Tibial nerve (tissue), 4 donors: ENCODE measurements at regions not wholly inside any gene's neighbourhood (a gene's known extent, or its start where the extent isn't known, plus 50 kb on each side); places are given as distances from the start of the nearest gene placed in this dataset.
"Not testable (repeated sequence)": the region's sequence is repeated elsewhere in the genome, so short reads cannot be mapped to it uniquely, and the experiment has no call there.

Experiments
- DNase-seq, 2 donors: peaks; one replicate each; pipeline ENCODE4 v3.0.0-alpha.2; 2019; ENCODE audit warnings: low spot score in 2 of 2
- H3K27ac ChIP-seq, 4 donors: fragments of 200-600 bp; sonication (generic) in 3 of 4; one replicate each; pipeline ENCODE4 v1.5.1; 2017 to 2019; ENCODE audit warnings: mild to moderate bottlenecking in 1 of 4
- H3K27me3 ChIP-seq, 2 donors: fragments of 200-600 bp; sonication (generic) in 1 of 2; one replicate each; pipeline versions ENCODE4 v1.5.1 to v1.6.0; 2017 to 2019
- H3K36me3 ChIP-seq, 3 donors: fragments of 200-600 bp; sonication (generic); one replicate each; pipeline ENCODE4 v1.5.1; 2018 to 2019
- H3K4me1 ChIP-seq, 4 donors: fragments of 200-600 bp; sonication (generic) in 3 of 4; one replicate each; pipeline ENCODE4 v1.5.1; 2017 to 2019
- H3K4me3 ChIP-seq, 4 donors: fragments of 200-600 bp; sonication (generic) in 3 of 4; one replicate each; pipeline ENCODE4 v1.5.1; 2017 to 2019; ENCODE audit warnings: mild to moderate bottlenecking in 1 of 4, moderate library complexity in 1 of 4
- H3K9me3 ChIP-seq, 4 donors: fragments of 200-600 bp; sonication (generic) in 3 of 4; one replicate each; pipeline ENCODE4 v1.5.1; 2017 to 2019
- CTCF ChIP-seq, 5 experiments: fragments of 200-600 bp in 3 of 5; fragments of 450-650 bp in 2 of 5; sonication (generic) in 3 of 5; IDR thresholded peaks; one replicate each; pipeline ENCODE4 v1.5.1; 2016 to 2019; ENCODE audit warnings: antibody characterized with exemption in 5 of 5, mild to moderate bottlenecking in 3 of 5, moderate library complexity in 2 of 5
- EP300 ChIP-seq, 2 donors: sonication (generic); formaldehyde crosslinking; IDR thresholded peaks; one replicate each; pipeline ENCODE4 v1.6.1; 2017; ENCODE audit warnings: antibody characterized with exemption in 2 of 2, mild to moderate bottlenecking in 1 of 2
- POLR2A ChIP-seq, 2 donors: fragments of 450-650 bp; IDR thresholded peaks; one replicate each; pipeline ENCODE4 v1.6.1; 2017; ENCODE audit warnings: antibody characterized with exemption in 2 of 2, mild to moderate bottlenecking in 2 of 2, moderate library complexity in 2 of 2
- WGBS, 2 donors: methylation state at CpG; one replicate each; pipeline ENCODE4 v1.1.5; 2018; 5-methylcytosine and 5-hydroxymethylcytosine counted together

- no peaks in the 10 kb centered on the region for H3K27me3 ChIP-seq
- TF ChIP-seq POLR2A (IDR thresholded peaks at IDR 0.05): no peak
- TF ChIP-seq CTCF (IDR thresholded peaks at IDR 0.05): no peak
- no peaks in the 10 kb centered on the region for H3K9me3 ChIP-seq
- no peak for DNase-seq
- WGBS, 2 donors: 68 to 73% methylated on average over 3 of the region's 3 CpGs
- no peak overlapping the region for H3K27ac ChIP-seq
- H3K4me3 ChIP-seq: no peak overlapping the region
- no peaks in the 10 kb centered on the region for H3K36me3 ChIP-seq
- no peaks in the 10 kb centered on the region for H3K4me1 ChIP-seq
Observed at GRCh38 chr13:105684216-105684615, 851.2 kb downstream of the EFNB2 start.

- H3K4me1 ChIP-seq: no peaks in the 10 kb centered on the region
- H3K27me3 ChIP-seq: no peaks in the 10 kb centered on the region
- H3K4me3 ChIP-seq: no peak overlapping the region
- H3K36me3 ChIP-seq: no peaks in the 10 kb centered on the region
- TF ChIP-seq CTCF (IDR thresholded peaks at IDR 0.05) (no peak), POLR2A (IDR thresholded peaks at IDR 0.05) (no peak), EP300 (IDR thresholded peaks at IDR 0.05) (no peak)
- H3K9me3 ChIP-seq: no peaks in the 10 kb centered on the region
- no peak overlapping the region for H3K27ac ChIP-seq
- DNase-seq: no peak
- WGBS, 2 donors: 80 to 85% methylated on average over 4 of the region's 4 CpGs
Observed at GRCh38 chr13:105679838-105680237, 855.6 kb downstream of the EFNB2 start.

GRCh38 chr13:105678072-105678471, 857.4 kb downstream of the EFNB2 start:
- Histone ChIP-seq H3K4me3 (no peak overlapping the region), H3K27me3 (no peaks in the 10 kb centered on the region), H3K4me1 (no peaks in the 10 kb centered on the region), H3K36me3 (no peaks in the 10 kb centered on the region), H3K9me3 (no peaks in the 10 kb centered on the region), H3K27ac (no peak overlapping the region)
- WGBS, 2 donors: 77% methylated on average over 1 of the region's 1 CpG
- DNase-seq: no peak
- TF ChIP-seq EP300 (IDR thresholded peaks at IDR 0.05) (no peak), CTCF (IDR thresholded peaks at IDR 0.05) (no peak), POLR2A (IDR thresholded peaks at IDR 0.05) (no peak)

GRCh38 chr13:105672881-105673280, 862.6 kb downstream of the EFNB2 start:
- Histone ChIP-seq H3K9me3 (no peaks in the 10 kb centered on the region), H3K4me3 (no peak overlapping the region), H3K4me1 (no peaks in the 10 kb centered on the region), H3K27me3 (no peaks in the 10 kb centered on the region), H3K36me3 (no peaks in the 10 kb centered on the region), H3K27ac (no peak overlapping the region)
- DNase-seq: no peak
- 34 to 36% methylated on average over 4 of the region's 4 CpGs for WGBS, 2 donors
- TF ChIP-seq POLR2A (IDR thresholded peaks at IDR 0.05): no peak
- TF ChIP-seq EP300 (IDR thresholded peaks at IDR 0.05): no peak

- not testable (repeated sequence) for DNase-seq, H3K4me1 ChIP-seq, H3K27ac ChIP-seq, H3K4me3 ChIP-seq, H3K27me3 ChIP-seq, H3K9me3 ChIP-seq, H3K36me3 ChIP-seq
- WGBS, 2 donors: 94 to 97% methylated on average over 9 of the region's 9 CpGs
Observed at GRCh38 chr13:105671131-105671530, 864.3 kb downstream of the EFNB2 start.

GRCh38 chr13:105670179-105670990, 865.1 kb downstream of the EFNB2 start:
- H3K27ac ChIP-seq: no peak overlapping the region
- TF ChIP-seq POLR2A (IDR thresholded peaks at IDR 0.05): no peak
- TF ChIP-seq EP300 (IDR thresholded peaks at IDR 0.05): no peak
- no peak for TF ChIP-seq CTCF (IDR thresholded peaks at IDR 0.05)
- no peaks in the 10 kb centered on the region for H3K4me1 ChIP-seq
- no peak overlapping the region for H3K4me3 ChIP-seq
- no peaks in the 10 kb centered on the region for H3K27me3 ChIP-seq
- no peaks in the 10 kb centered on the region for H3K36me3 ChIP-seq
- no peak for DNase-seq
- no peaks in the 10 kb centered on the region for H3K9me3 ChIP-seq
- WGBS, 2 donors: 91% methylated on average over 3 of the region's 3 CpGs
